T47D (cell line): ENCODE measurements at regions not wholly inside any gene's neighbourhood (a gene's known extent, or its start where the extent isn't known, plus 50 kb on each side); places are given as distances from the start of the nearest gene placed in this dataset.
"Not testable (repeated sequence)": the region's sequence is repeated elsewhere in the genome, so short reads cannot be mapped to it uniquely, and the experiment has no call there.

ENCODE experiments used
- DNase-seq, 2 experiments: peaks; one replicate each; pipeline versions ENCODE4 v3.0.0 to v3.0.0-alpha.2; 2011 to 2012; ENCODE audit warnings: low read depth in 1 of 2, low spot score in 1 of 2
- JUND ChIP-seq: IDR thresholded peaks from 2 replicates; pipeline ENCODE4 v1.6.1; 2012; ENCODE audit warnings: low read depth
- in situ Hi-C: cut with HindIII; loops from 2 replicates; pipeline ENCODE4 v1.10.0; 2016; ENCODE audit warnings: low sequenced_read_pairs, low pct_unique_long_range_greater_than_20kb

GRCh38 chr10:78594559-78595268 is 474.1 kb upstream of the ZMIZ1 start:
- TF ChIP-seq JUND = no peak
- no peak for DNase-seq
- in situ Hi-C loops = no loop called here

- in situ Hi-C loops = no loop called here
- no peak for DNase-seq
- TF ChIP-seq JUND = no peak
Measured at GRCh38 chr10:78595269-78595619, 473.5 kb upstream of the ZMIZ1 start.

GRCh38 chr10:78596556-78596955 is 472.2 kb upstream of the ZMIZ1 start:
- no peak for DNase-seq
- in situ Hi-C loops = no loop called here
- no peak for TF ChIP-seq JUND

- no peak for TF ChIP-seq JUND
- in situ Hi-C loops = no loop called here
- DNase-seq = no peak
Measured at GRCh38 chr10:78597796-78598555, 470.8 kb upstream of the ZMIZ1 start.

- DNase-seq = peak; percentile 28 to 46
- in situ Hi-C loops = no loop called here
- TF ChIP-seq JUND = no peak
Measured at GRCh38 chr10:78599122-78599853, 469.5 kb upstream of the ZMIZ1 start.

GRCh38 chr10:78600121-78600665 is 468.6 kb upstream of the ZMIZ1 start:
- in situ Hi-C loops = no loop called here
- no peak for TF ChIP-seq JUND
- no peak for DNase-seq

GRCh38 chr10:78600740-78601139 is 468.0 kb upstream of the ZMIZ1 start:
- DNase-seq = no peak
- no peak for TF ChIP-seq JUND
- in situ Hi-C loops = no loop called here

- in situ Hi-C loops = no loop called here
- no peak for TF ChIP-seq JUND
- DNase-seq = no peak
Measured at GRCh38 chr10:78602201-78602932, 466.4 kb upstream of the ZMIZ1 start.

GRCh38 chr10:78604286-78604685 is 464.5 kb upstream of the ZMIZ1 start:
- DNase-seq = no peak
- in situ Hi-C loops = no loop called here
- TF ChIP-seq JUND = no peak

- no peak for TF ChIP-seq JUND
- DNase-seq = no peak
- in situ Hi-C loops = no loop called here
Measured at GRCh38 chr10:78604721-78605120, 464.0 kb upstream of the ZMIZ1 start.

GRCh38 chr10:78605800-78606350 is 462.9 kb upstream of the ZMIZ1 start:
- in situ Hi-C loops = no loop called here
- no peak for TF ChIP-seq JUND
- peak in 1 of 2 experiments; percentile 67 for DNase-seq

GRCh38 chr10:78606766-78607165 is 462.0 kb upstream of the ZMIZ1 start:
- DNase-seq, in situ Hi-C loops: not testable (repeated sequence)
